CD4-positive, alpha-beta T cell treated with Interleukin-4 for 4 hours (primary cell): ENCODE measurements at regions not wholly inside any gene's neighbourhood (a gene's known extent, or its start where the extent isn't known, plus 50 kb on each side); places are given as distances from the start of the nearest gene placed in this dataset.
"Not testable (repeated sequence)": the region's sequence is repeated elsewhere in the genome, so short reads cannot be mapped to it uniquely, and the experiment has no call there.

Source experiments
- DNase-seq: peaks from one replicate; pipeline ENCODE4 v3.0.0-alpha.2; 2020

DNA sequence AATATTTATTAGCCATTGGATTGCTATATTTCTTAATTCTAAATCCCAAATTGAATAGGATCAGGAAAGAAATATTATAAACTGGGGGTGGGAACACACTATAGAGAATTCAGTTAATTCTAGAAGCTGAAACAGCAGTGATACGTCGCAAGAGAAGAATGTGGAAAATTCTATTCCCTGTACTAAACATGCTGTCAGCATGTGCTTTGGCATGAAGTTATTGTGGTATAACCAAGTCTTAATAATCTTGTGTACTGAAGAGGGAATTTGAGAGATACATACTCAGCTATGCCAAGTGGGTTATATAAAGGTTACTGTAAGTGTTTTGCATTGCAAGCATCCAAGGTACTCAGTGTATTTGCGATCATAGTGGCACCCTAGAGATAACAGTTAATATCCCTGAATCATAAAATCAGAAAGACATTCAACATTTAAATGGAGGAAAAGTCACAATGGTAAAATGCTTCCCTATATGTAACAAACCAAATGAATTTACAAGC, 1492.9 kb upstream of the C9orf72 start:
- no peak for DNase-seq

DNA sequence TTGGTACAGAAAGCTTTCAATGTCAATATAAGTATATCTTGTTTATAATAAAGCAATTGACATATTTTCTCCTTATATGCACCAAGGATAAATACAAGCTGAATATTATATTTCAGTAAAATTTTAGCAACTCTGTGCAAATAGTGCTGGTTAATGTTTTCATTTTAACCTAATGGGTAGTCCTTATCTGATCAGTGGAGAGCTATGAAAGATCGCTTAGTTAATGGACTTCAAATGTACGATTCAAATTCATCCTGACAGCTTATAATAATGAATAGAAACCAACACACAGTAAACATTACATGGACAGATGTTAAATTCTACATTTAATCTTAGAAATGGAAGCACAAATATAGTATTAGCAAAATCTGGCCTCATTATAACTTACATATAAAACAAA, 1495.2 kb upstream of the C9orf72 start:
- no peak for DNase-seq

- no peak for DNase-seq
These were observed 1496.1 kb upstream of the C9orf72 start for GRCh38 chr9:29069376-29069775.

- no peak for DNase-seq
These were observed 1504.9 kb upstream of the C9orf72 start for GRCh38 chr9:29078063-29078666.

GRCh38 chr9:29100762-29101161, 1527.5 kb upstream of the C9orf72 start:
- no peak for DNase-seq

DNA sequence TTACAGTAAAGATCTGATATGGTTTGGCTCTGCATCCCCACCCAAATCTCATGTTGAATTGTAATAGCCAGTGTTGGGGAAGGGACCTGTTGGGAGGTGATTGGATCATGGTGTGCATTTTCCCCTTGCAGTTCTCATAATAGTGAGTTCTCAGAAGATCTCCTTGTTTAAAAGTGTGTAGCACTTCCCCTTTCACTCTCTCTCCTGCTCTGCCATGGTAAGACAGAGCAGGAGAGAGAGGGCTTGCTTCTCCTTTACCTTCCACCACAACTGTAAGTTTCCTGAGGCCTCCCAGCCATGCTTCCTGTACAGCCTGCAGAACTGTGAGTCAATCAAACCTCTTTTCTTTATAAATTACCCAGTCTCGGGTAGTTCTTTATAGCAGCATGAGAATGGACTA, 1530.9 kb upstream of the C9orf72 start:
- DNase-seq: not testable (repeated sequence)

DNA sequence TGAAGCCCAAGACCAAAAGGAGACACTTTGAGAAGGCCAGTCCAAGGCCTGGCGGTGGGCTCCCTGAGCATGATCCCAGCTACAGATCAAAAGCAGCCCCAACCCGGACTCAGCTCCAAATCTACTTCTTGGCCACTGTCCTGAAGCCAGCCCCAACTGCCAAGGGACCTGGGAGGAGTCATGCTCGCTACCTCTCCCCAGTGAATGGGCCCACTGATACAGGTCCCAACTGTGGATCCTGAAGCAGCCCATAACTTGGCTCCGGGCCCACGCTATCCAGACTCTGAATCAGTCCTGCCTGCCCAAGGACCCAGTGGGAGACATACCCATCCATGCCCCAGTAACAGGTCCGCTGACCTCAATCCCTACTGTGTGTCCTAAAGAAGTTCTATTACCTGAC, 1545.3 kb upstream of the C9orf72 start:
- no peak for DNase-seq

DNA sequence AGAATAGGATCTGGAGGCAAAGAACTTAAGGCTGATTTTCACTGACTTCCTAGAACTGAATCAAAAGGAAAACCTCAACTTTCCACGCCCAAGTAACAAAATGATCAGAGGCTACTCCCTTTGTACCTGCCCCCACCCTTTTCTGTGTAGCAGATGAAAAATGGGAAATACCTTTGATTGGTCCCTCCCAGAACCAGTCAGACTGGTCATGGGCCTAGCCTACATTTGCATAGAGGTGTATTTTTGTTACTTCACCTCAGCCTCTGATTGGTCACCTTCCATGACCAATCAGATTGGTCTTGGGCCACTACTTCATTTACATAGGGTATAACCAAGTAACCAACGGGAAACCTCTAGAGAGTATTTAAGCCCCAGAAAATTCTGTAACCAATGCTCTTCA, 1553.5 kb upstream of the C9orf72 start:
- no peak for DNase-seq

DNA sequence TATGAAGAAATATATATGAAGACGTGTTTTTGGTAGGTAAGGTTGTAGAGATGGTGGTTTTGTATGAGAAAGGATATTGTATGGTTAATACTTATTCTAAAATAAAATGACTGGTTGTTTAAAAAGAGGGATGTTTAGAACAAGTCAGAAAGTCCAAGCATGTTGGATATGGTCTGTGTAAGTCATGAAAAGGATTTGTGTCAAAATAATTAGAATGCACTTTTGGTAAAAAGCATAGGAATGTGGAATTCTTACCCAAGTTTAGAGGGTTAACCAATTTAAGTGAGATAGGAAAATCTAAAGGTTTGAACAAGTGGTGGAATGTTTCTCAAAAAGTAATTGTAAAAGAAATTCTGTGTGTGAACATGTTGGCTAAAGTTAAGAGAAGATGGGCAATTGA, 1556.5 kb upstream of the C9orf72 start:
- no peak for DNase-seq

- no peak for DNase-seq
These were observed 1571.2 kb upstream of the C9orf72 start for GRCh38 chr9:29144476-29144875.

GRCh38 chr9:29150606-29151005, 1577.3 kb upstream of the C9orf72 start:
- DNase-seq: no peak

DNA sequence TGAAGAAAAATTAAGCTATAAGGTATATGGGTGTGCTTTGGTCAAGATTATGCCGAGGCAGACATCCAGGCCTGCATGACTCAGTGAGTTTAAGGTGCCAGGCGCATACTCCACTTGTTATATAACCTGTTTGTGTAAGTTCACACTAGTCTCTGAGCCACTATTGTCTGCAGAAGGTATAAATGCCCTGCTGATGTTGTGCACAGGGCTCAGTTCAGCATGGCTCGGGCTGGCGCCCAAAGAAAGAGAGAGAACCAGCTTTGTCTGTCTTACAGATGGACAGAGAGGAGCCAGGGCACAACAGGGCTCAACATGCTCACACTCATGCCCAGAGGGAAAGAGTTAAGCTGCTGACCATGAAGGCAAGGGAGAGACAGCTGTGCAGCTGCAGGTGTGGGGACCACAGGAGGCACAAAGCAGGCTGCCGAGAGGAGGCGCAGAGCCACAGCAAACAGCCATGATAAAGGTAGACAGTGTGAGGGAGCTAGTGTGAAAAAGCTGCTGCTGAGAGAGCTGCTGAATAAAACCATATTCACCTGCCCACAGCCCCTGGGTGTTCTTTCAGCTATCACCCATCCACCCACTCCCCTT, 1587.6 kb upstream of the C9orf72 start:
- no peak for DNase-seq

DNA sequence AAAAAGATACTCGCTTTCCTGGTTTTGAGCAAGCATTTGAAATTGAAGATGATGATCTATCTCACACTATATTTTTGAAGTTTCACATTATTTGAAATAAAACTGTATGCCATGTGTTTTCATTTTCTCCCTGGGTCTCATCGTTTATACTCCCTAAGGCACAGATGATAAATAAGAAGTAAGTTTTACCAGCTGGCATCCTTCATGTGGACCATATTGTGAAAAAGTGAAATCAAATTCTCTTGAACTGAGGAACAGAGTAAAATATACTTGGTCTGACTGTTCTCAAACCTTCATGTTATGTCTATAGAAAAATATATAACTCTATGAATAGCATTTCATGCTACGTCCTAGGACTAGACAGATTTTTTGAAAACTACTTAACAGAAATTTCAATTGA, 1600.9 kb upstream of the C9orf72 start:
- no peak for DNase-seq

DNA sequence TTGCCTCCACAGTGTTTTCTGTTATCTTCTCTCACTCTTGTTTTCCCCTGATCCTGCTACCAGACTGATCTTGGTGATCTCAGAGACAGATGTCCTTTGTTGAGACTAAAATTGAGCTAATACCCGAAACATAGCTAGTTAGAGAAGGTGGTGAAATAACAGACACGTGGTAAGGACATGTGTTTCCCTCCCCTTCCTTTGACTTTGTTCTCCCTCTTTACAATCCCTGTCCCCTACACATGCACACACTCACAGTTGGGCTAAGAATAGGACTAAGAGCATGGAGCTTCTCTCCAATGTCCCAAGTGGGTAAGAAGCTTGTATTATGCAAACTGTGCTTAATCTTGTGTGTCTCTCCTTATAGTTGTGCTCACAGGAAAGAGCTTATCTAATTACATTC, 1603.0 kb upstream of the C9orf72 start:
- DNase-seq: no peak

GRCh38 chr9:29176786-29177185, 1603.5 kb upstream of the C9orf72 start:
- DNase-seq: no peak

- DNase-seq: no peak
These were observed 1610.7 kb upstream of the C9orf72 start for GRCh38 chr9:29183971-29184370.

- DNase-seq: not testable (repeated sequence)
These were observed 1615.5 kb upstream of the C9orf72 start for GRCh38 chr9:29188771-29189170.

- DNase-seq: not testable (repeated sequence)
These were observed 1615.9 kb upstream of the C9orf72 start for GRCh38 chr9:29189221-29189620.

- no peak for DNase-seq
These were observed 1625.6 kb upstream of the C9orf72 start for GRCh38 chr9:29198861-29199260.

- DNase-seq: no peak
These were observed 1626.7 kb upstream of the C9orf72 start for GRCh38 chr9:29199975-29200374.

GRCh38 chr9:29200650-29201049, 1627.4 kb upstream of the C9orf72 start:
- DNase-seq: no peak

DNA sequence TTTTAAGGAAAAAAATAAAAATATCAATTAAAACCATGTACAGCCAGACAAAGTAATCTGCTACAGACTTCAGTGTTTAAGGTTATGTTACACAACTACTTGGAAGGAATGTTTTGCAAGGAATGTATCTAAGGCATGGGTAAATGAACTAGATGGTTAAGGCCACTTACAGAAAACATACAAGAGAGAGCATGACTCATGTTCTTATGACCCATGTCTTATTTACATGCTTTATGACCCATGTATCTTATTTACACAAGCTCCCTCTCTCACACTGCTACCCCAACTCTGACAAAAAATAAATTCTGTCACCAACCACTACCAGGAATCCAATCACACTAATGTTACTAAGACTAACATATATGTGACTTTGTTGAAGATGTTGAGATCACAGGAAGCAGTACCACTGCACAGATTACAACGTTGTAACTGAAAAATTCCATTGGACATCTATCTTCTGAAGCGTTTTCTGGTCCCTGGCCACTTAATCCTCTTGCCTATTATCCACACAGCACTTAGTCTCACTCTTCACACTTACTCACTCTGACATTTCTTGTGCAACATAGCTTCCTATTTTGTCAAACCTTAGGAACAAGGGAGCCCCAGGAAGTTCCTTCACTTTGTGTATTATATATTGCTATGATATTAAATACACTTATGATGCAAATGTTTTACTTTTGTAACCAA, 1630.1 kb upstream of the C9orf72 start:
- no peak for DNase-seq

DNA sequence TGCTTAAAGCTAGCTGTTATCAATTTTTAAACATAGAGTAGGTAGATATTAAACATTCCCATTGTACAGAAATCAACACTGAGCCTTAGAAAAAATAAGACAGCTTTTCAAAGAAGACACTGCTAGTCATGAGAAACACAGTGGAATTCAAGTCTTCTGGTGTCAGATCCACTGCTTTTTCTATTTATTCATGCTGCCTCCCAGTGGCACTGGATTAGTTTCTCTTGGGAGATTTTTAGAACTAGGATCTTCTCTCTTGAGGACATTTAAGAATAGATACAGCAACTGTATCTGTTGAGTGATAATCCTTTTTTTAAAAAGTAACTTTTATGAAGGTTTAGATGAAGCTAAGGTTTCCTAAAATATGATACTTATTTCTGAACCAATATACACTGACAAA, 1635.4 kb upstream of the C9orf72 start:
- no peak for DNase-seq

- no peak for DNase-seq
These were observed 1636.5 kb upstream of the C9orf72 start for GRCh38 chr9:29209748-29210291.
